ENCODE measurements at regions not wholly inside any gene's neighbourhood (a gene's known extent, or its start where the extent isn't known, plus 50 kb on each side); places are given as distances from the start of the nearest gene placed in this dataset.
A peak's percentile ranks its signal among the peaks of the same experiment; 100 is the strongest.

DNA sequence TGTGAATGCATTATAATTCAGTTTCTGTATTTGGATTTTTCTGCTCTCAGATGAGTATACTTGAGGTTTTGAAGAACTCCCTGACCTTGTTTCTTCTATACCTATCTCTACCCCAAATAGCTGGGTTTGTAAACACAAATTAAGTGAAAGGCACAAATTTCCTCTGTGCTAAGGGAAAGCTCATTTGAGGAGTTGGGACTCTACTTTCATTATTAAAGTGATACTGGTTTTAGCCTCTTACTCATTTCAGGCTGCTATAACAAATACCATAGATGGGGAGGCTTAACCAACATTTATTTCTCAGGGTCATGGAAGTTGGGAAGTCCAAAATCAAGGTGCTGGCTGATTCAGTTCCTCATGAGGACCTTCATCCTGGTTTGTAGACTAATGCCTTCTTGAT lies 97.2 kb upstream of the ANKH start:
- DNase-seq: no peak

DNA sequence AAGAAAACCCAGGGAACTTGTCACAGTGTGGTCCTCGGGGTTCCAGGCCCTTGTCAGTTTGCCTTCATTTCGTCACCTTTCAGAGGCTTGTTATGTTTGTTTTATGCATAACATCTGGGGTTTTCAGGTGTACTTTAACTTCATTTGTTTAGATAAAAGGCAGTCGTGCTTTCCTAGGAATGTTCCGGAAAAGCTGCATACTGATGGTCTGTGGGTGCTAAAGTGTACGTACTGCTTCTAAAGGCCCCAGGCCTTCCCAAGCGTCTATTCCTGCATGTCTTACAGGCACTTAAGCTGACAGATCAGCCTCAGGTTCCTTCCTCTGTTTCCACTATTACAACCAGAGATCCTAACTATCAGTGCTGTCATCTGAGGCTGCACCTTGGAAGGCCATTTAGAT lies 95.6 kb upstream of the ANKH start:
- DNase-seq: no peak

DNA sequence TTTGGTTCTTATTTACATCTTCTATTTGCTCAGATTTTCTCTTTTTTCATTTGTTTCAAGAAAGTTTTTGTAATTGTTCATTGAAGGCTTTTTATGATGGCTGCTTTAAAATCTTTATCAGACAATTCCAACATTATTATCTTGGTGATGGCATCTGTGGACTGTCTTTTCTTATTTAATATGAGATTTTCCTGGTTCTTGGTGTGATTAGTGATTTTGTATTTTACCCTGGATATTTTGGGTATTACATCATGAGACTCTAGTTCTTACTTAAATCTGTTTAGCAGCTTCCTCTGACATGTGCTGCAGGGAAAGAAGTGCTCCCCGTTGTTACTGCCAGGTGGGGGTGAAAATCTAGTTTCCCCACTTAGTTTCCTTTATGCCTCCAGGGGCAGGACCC lies 94.2 kb upstream of the ANKH start:
- no peak for DNase-seq

DNA sequence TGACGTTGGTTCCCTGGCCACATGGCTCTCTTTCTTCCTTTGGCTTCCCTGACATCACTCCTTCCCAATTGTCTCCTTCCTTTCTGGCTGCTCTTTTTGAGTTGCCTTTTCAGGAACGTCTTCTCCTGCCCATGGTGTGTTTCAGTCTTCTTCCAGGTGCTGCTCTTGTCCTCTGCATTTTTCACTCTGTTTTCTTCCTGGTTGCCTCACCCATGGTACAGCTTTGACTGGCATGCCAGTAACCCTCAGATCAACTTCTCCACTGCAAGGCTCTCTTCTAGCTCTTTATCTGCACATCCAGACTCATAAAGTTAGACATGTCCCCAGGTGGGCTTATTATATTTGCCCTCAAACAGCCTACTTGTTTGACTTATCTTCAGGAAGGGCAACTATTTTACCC lies 91.0 kb upstream of the ANKH start:
- no peak for DNase-seq

DNA sequence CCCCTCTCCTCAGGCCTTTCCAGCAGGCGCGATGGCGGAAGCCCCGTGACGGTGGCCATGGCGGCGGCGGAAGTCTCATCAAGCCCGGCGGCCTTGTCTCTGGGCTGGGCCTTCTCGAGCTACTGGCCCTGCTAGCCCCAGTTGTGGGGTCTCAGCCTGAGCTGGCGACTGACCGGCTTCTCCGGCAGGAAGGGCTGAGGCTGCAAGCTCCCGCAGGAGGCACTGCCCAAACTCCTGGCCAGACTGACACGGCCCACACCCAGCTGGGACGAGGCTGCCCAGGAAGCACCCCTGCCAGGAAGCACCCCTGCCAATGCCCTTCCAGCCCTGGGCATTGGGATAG lies 88.5 kb upstream of the ANKH start:
- DNase-seq: no peak

DNA sequence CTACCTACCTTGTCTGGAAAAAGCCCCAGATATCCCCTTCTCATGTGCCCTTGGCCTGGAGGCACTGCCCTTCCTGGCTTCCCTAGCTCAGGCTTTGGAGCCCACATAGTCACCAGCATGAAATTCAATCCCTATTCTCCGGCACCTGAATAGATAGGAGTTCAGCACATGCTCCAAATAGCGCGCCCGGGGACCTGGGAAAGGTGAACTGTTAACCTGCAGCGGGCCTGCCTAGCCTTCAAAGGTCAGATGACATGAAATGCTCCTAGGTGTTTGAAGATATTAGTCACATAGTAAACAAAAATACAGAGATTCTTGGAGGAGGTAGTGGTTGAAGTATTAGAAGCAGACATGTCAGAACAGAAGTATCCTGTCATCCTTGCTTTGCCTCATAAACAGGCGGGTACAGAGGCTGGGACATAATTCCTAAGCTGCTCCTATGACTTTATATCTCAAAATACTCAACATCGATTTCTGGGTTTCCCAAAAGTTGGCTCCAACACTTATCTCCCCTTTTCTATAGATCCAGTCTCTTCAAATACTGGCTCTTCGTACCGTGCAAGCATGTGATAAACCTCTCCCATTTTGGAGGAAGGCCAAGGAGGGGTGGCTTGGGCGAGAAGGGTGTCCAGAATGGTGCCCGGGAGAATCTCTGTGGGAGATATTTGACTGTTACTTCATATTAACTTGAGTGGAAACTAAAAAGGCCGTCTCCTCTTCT lies 88.0 kb upstream of the ANKH start:
- DNase-seq: no peak

DNA sequence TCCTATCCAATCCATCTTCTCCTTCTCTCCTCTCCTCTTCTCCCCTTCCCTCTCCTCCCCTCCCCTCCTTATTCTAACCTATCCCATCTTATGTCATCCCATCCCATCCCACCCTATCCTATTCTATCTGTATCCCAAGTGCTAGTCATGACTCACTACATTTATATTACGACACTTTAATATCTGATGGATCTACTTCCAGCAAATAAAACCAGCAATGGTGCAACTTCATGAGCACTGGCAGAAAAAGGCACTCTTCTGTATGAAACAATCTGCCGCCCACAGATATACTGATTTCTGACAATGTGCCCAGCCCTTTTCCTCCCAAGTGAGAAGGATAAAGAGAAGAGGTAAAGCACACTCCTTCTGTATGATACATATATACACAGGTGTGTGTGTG lies 86.6 kb upstream of the ANKH start:
- no peak for DNase-seq

DNA sequence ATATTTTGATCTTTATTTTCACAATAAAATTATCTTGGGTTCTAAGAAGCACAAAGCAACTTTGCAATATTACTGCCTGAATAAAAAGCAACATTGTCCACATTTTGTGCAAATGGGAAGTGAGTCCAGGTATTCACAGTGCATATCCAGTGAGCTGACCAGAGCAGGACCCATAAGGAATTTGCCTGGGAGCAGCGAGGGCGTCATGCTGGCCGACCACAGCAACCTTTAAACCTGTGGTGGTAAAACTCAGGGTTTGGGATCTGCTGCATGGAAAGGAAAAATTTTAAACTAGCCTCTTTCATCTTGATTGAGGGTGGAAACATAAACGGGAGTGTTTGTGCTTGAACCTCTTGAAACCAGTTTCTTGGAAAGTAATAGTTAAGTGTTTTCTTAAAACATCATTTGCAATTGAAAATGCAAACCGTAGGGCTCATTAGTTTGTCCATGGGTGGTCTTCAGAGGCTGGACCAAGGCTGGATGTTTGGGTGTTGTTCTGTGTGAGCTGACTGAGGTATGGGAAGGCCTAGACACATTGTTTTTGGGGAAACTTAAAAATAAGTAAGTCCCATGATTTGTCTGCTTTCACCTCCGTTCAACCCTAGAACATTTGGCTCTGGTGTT lies 85.0 kb upstream of the ANKH start:
- DNase-seq: no peak

DNA sequence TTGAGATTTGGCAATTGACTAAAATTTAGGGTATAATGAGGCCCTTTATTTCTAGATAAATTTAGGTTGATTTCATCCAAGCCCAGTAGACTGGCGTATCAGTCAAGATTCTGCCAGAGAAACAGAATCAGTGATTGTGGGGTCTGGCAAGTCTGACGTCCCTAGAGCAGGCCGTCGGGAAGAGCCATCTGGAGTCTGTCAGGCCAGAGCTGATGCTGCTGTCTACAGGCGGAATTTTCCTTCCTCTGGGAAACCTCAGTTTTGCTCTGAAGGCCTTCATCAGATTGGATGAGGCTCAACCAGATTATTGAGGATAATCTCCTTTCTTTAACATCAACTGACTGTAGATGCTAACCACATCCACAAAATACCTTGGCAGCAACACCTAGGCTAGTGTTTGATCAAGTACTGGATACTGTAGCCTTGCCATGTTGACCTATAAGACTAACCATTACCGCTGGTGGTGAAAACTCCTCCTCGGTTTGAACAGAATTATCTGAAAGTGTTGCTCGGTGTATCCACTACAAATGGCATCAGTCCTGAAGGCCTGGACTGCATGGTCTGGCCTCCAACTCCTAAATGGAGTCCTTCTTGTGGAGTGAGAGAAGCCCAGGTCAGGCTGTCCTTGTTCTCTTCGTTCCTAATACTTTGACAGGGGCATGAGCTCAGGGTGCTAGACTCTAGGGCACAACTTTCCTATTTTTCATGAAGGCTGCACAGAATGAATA lies 83.2 kb upstream of the ANKH start:
- no peak for DNase-seq

DNA sequence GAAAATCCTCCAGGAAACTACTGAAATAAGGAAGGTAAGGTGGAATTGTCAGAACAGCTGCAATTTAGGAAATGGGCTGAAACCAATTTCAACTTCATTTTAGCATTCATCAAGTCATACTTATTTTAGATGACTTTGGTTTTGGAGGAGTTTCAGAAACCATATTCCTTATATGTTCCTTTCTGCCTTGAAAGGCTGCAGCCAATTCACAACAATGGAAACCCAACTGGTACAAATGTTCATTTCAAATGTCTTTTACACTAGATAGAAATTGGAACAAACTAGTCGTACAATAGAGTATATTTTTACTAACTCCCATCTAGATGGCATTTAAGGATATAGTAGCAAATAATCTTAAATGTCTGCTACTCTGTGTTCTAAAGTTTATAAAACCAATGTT lies 82.6 kb upstream of the ANKH start:
- no peak for DNase-seq

DNA sequence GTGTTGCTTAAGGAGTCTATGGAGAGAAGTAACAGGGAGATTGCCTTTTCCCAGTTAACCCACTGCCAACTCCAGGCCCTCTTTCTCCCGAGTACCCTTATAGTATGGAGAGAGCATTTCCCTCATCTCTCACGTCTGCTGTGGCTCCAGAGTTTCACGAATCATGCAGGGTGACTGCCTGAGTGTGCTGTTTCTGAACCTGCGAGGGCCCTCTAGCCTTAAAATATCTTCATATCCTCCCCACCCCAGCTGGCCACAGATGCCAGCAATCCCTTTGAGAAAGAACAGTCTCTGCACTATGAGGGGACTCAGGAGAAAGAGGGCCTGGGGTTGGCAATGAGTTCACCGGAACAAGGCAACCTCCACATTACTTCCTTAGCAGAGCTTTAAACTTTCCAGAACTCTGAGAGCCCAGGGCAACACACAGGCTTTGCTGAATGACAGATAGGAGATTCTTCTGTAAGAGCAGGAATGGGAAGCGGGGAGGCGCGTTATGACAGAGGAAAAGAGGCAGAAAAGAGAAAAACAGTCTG lies 81.6 kb upstream of the ANKH start:
- DNase-seq: no peak

DNA sequence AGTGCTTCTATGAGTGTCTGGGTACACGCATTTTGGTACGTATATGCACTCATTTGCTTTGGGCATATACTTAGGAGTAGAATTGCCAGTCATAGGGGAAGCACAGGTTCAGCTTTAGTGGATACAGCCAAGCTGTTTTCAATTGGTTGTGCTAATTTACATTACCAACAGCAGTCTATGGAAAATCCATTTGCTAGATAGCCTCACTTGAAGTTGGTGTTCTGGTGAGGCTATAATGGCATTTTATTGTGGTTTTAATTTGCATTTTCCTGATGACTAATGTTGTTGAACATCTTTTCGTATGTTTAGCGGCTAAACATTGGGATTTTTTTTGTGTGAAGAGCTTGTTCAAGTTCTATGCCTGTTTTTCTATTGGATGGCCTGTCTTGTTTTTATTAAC lies 76.8 kb upstream of the ANKH start:
- no peak for DNase-seq

DNA sequence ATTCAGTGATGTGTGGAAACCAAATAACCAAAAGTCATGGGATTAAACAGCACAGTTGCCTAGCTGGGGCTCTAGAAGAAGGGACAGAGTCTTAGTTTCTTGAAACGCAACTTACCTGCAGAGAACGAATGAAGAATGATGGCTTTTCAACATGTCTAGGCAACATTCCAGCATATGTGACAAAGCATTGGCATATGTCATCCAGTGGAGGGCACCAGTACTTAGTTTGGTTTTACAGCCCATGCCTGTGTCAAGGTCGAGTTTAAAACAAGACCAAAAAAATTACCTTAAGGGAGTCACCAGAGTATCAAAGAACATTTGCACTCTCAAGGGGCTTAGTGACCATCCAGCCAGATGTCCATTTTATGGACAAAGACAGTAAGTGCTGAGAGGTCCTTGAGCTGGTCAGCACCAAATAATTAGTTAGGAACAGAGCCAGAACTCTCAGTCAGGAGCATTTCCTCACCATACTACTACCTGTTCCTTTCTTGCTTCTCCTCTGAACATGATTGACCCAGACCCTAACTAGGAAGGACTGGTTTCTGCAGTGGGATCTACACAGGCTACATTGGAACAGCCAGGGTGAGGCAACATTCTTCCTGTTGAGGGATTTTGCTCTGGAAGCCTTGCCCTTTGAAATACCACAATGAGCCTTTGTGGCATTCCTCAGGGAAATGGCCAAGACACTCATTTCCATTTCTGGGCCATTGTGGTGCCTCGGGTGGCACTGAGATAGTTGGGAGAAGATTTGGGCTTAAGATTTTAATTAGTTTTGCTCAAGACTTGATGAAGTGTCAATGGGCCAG lies 75.4 kb upstream of the ANKH start:
- peak in 1 of 5 experiments; percentile 73 for DNase-seq

DNA sequence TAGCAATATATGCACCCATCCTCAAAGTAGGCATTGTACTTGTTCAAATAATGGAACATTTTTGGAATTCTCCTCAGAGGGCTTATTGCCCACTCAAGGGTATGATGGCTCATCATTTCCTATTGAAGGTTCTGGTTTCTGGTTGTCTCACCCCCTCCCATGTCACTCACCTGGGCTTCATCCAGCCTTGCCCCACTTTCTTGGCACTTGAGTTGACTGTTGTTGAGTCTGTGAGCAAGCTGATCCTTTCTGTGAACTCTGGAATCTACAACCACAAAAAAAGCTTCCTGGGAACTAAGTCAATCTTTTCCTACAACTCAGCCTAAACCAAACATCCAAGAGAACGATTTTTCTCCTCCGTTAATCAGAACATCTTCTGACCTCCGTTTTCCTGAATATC lies 73.9 kb upstream of the ANKH start:
- no peak for DNase-seq

DNA sequence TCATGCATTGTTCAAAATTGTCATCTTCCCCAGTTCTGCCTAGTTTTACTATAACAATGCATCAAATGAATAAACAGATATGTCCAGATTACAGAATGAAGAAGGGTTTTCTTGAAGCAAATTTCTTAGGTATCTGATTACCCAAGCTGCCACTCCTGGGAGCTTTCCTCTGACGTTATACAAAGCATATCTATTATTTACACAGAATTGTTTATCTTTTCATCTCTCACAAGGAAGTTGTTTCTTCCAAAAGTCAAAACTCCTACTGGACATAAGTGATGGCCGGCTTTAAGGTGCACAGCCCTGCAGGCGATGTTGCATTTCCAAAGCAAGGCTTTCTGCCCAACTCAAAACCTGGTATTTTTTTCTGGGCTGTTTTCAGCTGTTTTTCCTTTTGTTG lies 73.4 kb upstream of the ANKH start:
- DNase-seq: no peak

DNA sequence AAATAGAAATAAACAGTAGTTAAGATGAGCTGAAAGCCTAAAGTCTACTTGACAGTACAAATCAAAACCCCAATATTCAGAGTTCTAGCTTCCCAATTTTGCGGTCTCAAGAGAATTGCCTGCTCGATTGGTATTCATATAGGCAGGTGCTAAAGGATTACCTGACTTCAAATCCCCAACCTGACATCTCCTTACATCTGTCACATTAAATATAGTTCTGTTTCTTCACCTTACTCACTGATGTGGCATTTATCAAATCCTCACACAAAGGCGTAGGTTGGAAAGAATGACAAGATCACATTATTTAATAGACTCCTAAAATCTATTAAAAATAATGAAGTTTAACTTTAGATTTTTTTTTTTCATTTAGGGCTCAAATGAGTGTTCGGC lies 72.8 kb upstream of the ANKH start:
- no peak for DNase-seq

DNA sequence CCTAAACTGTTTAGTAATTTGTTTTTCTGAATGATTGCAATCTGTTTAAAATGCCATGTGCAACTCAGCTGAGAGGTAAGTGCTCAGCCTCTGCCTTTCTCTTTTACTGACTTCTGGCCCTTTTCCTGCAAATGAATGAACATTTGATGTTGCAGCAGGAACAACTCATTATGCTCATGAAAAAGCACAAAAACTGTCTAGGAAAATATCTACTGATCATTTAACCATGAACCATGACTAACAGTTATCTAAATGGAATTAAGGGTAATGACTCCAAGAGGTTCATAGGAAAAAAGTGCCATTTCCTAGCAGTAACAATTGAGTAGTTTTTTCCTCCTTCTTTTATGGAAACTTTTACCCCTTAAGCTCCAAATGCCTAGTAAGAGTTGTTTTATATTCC lies 70.6 kb upstream of the ANKH start:
- no peak for DNase-seq

DNA sequence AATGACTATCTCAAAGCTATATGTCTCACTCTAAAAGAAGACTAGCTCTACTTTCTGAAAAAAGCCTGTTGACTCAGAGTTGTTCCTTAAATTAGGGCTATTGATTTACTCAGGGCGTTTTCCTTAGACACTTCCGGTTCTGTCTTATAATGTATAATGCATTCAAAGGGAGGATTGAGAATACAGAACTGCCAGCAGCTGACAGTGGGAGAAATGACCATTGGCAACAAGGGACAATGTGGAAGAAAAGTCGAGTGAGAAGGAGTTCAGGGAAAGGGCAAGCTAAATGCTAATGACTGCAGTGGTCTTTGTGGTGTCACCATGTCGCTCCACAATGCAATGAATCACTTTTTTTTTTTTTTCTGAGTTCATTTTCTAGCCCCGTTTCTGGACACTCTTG lies 65.7 kb upstream of the ANKH start:
- no peak for DNase-seq

DNA sequence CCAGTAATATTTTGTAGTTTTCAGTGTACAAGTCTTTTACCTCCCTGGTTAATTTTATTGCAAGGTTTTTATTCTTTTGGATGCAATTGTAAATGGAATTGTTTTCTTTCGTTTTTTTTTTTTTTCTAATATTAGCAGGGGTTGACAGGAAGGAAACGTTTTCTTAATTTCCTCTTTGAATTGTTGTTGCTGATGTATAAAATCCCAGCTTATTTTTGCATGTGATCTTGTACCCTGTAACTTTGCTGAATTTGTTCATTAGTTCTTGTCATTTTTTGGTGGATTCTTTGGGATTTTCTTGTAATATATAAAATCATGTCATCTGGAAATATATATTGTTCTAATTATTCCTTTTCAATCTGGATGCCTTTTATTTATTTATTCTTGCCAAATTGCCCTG lies 65.0 kb upstream of the ANKH start:
- DNase-seq: no peak

DNA sequence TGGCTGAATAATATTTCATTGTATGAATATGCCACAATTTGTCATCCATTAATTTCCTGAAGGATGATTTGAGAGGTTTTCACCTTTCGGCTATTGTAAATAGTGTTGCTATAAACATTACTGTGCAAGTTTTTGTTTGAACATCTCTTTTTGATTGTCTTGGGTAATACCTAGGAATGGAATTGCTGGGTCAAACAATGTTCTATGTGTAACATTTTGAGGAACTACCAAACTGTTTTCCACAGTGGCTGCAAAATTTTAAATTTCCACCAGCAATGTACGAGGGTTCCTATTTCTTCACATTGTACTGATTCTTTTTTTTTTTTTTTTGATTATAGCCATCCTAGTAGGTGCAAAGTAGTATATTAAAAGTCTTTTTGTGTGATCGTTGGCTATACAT lies 63.8 kb upstream of the ANKH start:
- DNase-seq: no peak

DNA sequence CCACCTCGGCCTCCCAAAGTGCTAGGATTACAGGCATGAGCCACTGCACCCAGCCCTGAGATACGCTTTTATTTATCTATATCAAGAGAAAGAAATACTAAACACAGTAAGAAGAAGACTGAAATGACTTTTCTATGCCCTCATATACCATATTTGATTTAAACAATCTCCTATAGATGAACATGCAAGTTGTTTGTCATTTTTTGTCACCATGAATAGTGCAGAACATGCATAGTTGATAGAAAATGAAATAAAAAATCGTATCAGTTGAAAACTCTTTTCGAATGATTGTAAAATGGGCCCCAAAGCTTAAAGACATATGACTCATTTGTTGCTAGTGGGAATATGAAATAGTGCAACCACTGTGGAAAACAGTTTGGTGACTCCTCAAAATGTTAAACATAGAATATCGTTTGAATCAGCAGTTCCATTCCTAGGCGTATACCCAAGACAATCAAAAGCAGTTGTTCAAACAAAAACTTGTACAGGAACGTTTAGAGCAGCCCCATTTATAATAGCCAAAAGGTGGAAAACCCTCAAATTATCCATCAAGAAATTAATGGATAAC lies 61.4 kb upstream of the ANKH start:
- no peak for DNase-seq

DNA sequence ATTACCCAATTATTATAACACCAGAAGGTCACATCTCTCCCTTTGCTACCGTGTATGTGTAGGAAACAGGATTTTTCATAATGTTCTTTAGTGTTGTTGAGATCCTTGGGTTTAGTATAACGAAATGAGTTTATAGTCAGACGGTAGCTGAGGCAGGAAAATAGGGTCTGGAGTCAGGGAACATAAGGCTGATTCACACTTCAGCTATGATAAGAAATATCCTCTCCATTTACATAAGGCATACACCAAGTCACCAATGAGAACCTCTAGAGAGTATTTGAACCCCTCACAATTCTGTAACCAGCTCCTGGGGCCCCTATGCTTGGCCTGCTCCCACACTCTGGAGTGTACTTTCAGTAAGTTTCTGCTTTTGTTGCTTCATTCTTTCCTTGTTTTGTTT lies 58.9 kb upstream of the ANKH start:
- DNase-seq: no peak
